HG03060 (cell line): ENCODE measurements at regions not wholly inside any gene's neighbourhood (a gene's known extent, or its start where the extent isn't known, plus 50 kb on each side); places are given as distances from the start of the nearest gene placed in this dataset.

ENCODE experiments used
- ATAC-seq: cut with Tn5 transposase; IDR thresholded peaks from one replicate; pipeline ENCODE4 v1.9.1; 2021; ENCODE audit warnings: low read depth, moderate number of reproducible peaks; ENCODE audit not compliant: unreplicated experiment

DNA sequence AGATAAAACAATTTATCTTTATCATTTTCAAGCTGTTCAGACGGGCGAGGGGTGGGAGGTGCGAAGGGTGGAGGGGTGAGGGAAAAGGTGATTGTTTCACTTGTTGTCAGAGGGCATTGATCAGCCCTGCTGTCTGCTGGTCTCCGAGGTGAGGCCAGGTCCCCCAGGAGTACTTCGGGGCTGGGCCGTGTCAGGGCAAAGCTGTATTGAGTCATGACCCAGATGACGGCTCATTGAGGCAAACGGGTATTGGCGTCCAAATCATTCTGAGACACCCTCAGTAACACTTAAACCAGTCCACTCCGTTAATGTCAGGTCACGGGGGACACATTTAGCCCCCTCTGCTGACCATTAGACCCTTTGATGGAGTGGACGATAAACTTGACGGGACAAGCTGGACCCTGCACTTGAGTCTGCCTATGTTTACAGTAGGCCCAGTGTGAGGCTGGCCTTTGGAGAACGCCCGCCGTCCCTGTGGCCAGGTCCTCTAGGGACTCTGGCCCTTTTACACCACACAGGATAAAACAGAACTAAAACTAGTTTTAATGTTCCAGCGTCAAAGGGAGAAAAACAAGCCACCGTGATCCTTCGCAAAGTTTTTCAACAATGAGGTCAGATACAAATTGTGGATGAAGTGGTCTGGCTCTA is 502.2 kb upstream of the ZFHX3 start:
- no peak for ATAC-seq

DNA sequence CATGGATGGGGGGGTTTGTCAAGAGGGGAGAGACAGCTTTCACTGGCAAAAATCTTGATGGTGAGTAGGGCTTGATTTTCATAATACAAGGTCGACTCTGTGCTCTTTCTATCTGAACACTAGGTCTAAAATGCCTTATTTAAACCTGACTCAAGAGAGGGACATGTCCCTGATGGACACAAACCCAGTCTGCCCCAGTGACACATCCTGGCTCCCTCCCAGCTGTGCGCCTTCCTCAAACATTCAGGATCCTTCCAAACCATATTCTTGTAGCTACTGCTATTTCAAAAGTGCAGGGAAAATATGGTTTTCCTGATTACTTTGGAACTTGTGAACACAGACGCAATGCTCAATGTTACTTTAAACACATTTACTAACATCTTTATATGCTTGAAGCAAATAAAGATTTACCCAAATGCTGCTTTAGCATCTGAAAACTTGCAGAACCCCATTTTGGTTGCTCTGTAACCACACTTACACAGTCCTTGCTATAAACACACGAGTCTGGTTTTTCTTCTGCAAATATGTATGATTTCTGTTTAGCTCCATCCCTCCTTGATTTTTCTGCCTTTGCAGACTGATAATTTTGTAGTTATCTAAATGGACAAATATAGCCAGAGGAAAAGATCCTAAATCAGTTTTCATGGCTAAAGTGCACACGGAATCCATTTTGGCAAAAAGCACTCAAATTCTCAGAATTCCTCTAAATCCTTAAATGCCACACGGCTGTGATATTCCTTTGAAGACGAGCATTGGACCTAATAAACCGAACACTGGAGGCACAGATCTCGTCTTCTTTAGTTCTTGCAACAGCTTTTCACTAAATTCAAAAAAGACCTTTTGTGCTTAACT is 499.9 kb upstream of the ZFHX3 start:
- ATAC-seq, result no peak

DNA sequence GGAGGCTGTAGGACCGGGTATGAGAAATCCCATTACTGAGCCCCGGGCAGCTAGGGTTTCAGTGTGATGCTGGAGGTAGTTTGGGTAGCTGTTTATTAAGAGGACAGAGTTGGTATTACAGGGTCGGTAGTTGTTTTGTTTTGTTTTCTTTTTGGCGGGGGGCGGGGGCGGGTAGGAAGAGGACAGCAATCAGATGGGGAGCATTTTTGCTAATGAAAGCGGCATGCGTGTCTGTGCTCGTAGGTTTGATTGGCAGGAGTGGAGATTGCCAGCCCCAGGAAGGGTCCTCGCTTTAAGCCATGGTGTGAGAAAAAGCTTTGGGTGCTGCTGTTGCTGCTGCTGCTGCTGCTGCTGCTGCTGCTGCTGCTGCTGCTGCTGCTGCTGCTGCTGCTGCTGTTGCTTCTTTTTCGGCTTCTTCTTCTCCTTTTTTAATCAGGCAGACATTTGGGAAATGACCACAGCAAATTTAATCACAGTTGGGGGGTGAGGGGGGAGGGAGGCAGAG is 498.5 kb upstream of the ZFHX3 start:
- ATAC-seq, result no peak

DNA sequence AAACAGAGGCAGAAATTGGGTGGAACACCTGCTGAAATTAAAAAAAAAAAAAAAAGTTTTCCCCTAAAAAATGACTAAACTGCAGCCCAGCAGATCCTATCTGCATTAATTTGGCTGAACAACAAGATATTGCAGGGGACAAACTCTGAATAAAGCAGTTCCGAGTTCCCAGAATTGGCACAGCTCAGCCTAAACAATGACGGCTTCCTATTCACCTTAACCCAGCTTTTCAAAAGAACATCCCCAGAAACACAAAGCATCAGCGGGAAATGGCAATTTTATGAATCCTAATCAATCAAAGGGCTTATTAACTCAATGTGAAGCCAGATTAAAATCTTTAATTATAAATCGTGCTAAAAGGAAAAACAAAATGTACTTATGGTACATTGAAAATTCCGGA is 497.8 kb upstream of the ZFHX3 start:
- ATAC-seq, result no peak

DNA sequence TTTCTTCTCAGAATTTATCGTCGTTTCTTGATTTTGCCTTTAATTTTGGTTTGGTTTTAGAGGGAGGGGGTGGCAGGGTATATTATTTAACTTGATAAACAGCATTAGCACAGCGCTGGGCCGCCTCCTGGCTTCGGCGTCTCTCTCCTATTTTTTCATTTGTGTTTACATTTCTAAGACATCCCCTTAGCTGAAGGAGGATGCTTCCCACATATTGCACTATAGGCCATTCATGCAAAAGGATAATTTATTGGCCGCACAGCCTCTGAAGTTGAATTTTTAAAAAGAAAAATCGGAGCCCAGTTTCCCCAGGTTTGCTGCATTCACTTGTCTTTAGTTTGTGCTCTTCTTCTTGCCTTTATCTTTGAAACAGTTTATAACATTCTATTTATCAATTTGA is 497.4 kb upstream of the ZFHX3 start:
- no peak for ATAC-seq

DNA sequence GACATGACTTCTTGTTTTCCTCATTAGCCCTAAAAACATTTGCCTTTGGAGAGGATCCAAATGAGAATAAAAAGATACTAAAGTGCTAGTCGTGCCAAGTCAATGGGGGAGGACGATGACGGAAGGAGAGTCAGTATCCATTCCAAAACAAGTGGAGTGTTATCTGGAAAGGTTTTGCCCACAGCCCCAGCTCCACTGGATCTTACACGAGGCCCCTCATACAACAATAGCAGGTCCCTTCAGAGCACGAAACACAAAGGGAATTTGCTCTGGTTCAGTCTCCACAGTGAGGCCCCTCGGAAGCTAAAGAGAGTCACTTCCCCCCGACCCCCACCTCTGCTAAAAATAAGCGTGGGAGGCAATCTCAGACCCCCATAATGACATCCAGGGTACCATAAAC is 496.9 kb upstream of the ZFHX3 start:
- no peak for ATAC-seq

DNA sequence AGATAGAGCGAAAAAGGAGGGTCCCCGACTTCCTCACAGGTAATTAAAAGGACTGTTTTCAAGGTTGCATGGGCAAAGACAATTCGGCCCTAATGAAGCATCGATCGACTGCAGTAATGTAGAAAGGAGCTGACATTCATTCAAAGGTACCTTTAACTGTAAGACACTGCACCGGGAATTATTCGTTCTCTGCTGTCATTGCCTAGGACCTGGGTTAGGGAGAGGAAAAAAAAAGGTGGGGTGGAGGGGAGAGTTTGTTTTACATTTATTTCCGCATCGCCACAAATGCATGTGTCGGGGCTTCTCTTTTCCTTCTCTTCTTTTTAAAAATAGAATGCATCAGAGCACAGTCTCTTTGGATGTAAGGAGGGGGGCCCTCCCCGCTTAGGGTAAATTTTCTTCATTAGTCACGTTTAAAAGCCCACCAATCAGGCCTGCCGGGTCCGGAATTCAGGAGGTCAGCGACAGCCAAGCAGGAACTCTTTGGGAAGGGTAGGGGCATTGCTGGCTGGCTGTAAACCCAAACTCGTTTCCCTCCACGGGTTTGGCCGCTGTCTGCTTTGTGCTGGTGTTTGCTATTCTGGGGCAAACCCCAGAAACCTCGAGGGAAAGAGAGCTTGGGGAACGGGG is 496.2 kb upstream of the ZFHX3 start:
- no peak for ATAC-seq

DNA sequence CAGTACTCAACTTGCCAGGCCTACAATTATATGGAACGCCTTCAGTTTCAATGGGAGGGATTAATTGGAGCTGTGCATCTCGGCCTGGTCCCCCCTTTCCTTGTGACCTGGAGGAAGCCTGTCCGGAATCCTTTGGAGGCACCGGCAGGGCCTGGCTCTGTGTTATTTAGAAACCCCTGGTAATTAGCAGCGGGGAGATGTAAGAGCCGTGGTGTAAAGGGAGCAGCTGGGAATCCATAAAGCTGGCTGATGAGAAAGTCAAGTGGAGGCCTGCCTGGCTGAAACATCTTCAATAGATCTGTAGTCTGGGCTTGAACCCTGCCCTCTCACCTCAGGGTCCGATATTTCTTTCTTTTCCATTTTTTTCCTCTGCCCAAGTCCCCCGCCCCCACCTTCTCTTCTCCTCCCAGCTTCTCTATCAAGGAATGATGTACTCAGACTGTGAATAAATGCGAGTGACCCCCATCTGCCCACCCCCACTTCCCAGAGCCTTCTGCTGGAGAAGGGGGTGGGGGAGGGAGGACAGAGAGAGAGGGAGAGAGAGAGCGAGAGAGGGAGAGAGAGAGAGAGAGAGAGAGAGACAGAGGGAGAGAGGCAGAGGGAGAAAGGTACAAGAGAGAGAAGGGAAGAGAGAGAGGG is 495.5 kb upstream of the ZFHX3 start:
- no peak for ATAC-seq

DNA sequence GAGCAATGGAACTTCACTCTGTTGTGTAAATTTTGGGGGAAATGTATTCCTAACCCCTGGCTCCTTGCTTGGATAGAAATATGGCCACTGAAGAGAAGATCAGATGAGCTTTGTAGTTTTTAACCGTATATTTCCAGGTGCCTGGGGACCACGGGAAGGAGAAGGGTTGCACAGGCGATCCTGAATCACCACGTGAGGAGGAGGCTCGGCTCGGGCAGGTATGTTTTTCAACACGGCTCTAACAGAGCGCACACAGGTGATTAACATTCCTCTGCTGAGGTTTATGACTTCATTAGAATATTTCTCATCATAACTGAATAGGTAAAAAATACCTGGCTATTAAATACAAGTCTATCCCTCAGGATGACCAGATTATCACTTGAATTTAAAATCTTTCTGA is 495.0 kb upstream of the ZFHX3 start:
- ATAC-seq, result no peak

DNA sequence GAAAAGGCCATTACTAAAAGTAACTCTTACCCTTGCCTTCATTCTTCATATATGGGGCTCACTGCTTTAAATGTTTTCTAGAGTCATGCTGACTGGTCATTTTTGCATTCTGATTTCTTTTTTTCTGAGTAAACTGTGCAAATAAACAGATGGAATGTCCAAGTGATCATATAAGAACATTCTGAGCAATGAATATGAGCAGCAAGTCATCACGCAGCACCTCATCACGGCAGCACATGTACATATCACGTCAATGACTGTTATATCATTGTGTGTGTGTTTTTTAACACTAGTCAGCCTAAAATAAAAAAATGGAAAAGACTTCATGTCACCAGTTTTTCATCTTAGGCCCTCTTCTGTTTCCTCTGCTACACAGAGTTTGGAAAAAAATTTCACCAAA is 490.0 kb upstream of the ZFHX3 start:
- no peak for ATAC-seq

DNA sequence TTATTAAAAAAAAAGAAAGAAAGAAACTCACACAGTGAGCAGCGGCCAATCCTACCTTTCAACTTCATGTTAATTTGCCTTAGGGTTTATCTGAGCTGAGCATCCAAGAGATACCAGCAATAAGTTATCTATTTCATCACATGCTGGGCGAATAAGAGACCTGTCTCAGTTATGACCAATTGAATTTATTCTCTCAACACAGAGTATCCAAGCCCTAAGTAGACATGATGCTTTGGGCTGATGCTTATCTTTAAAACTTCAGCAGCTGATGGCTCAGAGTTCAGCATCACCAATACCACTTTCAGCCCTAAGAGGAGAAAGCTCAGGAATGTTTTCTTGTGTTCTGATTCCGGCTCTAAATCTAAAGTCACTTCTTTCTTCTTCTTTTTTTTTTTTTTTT is 489.0 kb upstream of the ZFHX3 start:
- no peak for ATAC-seq

DNA sequence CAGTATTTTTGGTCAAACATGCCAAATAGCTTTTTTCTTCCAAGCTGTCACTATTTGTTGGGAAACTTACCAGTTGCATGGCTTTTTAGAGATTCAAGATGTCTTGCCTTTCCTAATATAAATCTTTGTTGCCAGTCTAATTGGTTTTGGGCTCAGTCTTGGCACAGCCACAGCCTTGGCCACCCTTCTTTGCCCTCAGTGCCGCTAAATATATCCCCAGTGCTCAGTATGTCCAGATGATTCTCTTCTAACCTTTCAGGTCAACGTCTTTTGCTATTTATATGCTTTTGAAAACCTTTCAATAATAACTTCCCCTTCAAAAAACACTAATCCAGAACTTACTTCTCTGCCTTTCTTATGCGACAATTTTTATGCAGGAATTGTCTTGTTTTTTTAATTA is 483.1 kb upstream of the ZFHX3 start:
- ATAC-seq, result no peak

DNA sequence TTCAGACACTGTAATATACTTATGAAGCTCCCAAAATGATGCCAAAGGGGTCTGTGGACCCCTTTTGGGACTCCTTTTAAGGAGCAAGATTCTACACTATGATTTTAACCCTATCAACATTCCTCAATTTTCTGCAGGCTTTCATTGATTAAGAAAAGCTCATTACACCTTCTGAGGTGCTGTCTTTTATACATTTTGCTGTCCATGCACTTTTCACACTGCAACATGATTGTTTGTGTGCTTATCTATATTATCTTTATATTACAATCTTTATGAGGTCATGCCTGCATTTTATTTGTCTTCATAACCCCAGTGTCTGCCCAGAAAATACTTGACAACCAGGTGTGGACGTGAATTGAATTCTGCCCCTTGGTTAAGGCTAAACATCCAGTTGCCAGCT is 482.6 kb upstream of the ZFHX3 start:
- no peak for ATAC-seq

DNA sequence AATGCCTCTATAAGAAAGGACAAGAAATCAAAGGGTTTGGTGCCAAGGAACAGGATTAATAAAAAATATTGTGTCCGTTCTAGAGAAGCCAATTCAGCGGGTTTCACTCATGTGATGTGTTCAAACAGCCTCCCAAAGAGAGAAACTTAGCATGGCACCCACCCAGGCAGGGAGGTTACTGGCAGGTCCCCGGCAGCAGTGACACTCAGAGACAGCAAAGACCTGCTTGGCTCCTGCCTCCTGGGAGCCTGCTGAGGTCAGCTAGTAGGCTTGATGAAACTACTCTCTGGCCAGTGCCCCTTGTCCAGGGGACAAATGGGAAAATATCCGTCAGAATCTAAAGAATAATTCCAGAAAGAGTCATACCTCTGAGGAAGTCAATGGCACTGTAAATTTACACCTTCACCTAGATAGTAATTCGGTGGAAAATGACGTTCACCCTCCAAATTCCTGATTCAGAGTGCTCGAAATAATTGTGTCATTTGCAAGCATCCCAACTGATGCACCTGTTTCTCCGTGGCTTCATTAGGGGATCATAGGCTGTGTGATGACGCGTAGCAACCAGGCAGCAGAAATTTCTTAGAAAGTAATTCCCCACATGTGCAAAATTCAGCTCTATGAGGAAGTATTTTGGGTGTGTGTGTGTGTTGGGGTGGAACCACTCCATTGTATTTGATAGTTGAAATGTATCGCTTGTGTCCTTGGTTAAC is 481.5 kb upstream of the ZFHX3 start:
- no peak for ATAC-seq

DNA sequence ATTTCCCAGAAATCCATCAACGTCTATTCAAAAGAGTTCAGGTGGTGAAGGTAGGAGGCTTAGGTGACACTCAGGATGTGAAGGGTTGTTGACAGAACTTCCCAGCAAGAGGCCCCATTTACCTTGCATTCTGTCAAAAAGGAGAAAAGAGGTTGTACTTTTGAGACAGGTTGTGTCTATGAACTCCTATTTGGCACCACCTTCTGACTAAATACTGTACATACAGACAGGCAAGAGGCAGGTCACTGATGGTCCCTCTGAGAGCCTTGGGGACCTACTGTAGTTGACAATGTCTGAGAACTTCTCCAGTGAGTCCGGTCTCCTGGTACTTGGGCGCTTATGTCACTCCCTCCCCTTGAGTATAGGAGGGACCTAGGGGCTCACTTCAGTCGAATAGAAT is 479.3 kb upstream of the ZFHX3 start:
- ATAC-seq, result no peak

DNA sequence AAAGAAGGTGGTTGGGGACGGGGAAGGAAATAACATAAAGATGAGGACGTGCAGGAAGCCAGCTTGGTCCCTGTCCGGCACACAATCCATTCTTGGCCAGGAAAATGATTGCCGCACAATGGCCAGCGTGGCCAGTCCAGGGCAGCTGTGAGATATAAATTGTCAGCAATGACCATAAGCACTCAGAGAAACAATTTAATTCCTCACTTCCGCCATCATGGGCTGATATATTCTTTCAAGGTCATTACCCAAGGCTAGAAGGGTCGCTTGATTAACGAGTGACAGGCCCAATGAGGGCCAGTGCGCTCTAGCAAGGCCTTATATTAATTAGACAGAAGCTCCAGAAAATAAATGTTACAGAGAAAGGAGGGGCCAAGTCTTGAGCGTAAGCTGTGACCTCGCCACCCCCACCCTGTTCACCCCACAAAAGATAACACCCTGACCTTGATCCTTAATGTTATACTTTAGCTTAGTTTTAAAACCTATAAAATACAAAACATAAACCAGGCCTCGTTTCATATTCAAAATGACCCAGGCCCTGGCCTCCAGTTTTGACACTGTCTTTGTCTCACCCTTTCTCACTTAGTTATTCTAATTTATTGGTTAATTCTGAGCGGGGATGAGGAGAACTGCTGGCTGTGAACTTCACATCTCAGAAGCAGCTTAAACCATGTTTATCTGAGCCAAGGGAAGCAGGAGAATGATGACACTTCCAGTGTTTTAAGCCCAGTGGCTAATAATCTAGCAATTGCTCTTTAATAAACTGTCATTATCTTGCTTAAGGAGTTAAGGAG is 478.3 kb upstream of the ZFHX3 start:
- ATAC-seq, result no peak

DNA sequence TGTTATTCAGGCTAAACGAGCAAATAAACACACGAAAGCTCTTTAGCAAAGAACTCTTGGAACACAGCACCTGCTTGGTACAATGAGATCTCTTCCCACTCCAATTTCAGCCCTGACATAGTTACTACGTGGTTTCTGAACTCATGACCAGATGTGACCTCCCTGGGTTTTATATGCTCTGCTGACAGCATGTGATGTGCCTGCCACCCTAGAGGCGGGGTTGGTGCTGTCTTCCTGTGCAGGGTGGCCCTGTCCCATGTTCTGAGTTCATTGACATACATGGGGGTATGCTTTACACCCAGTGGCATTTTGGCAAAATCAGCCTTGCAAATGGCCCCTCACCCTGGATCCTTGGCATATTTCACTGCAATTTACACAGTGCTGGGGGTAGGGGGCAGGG is 475.3 kb upstream of the ZFHX3 start:
- no peak for ATAC-seq

DNA sequence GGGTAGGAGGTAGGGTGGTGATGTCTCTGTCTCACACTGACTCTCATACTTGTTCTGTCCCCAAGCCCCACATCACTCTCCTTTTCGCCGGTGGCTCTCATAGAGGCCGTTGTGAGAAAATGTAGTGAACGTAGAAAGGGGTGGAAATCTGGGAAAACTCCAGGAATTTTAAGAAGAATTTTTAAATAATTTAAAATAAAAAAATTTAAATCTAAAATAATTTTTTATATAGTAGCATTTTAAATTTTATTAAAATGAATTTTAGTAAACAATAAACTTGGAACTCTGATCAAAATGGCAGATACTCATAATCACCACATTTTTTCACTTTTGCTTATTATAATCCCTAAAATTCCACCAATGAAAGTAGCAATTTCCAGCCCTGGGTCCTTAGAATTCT is 473.6 kb upstream of the ZFHX3 start:
- no peak for ATAC-seq

DNA sequence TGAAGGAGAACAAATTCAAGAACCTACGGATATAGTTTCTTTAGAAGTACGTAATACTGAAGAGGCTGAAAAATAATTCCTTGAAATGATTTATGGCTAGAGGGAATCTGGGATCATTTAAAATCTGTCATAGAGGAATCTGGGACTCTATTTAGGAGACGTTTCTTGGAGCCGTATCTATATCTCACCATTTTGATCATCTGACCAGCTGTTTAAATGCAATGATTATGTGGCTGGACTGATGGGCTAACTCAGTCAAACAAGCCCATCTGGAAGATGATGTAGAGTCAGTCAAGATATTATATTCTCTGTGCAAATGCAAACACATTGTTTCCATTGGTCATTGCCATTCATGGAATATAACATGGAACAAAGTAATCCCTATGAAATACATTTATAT is 467.7 kb upstream of the ZFHX3 start:
- ATAC-seq, result no peak

DNA sequence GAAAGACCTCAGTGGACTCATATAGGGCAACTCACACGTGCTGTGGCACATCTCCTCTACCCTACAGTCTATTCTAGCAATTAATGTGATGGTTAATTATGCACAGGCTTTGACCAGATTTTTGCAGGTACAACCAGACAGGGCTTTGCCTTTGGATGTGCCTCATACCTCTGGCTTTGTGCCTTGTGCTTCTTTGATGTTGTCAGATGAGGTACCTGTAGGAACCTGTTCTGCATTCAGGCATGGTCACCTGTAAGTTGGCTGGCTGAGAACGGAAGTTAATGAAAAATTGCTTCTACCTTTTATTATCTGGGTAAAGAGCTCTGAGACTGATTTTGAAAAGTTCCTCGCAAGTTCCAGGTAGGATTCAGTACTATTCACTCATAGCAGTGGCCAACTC is 462.9 kb upstream of the ZFHX3 start:
- ATAC-seq, result no peak
